OCI-LY7 (cell line): ENCODE measurements at regions not wholly inside any gene's neighbourhood (a gene's known extent, or its start where the extent isn't known, plus 50 kb on each side); places are given as distances from the start of the nearest gene placed in this dataset.

ENCODE experiments used
- BruUV-seq: library from RNA; stranded (reverse); fragments of 400-500 nt; replicated peaks from 2 replicates; lab custom pipeline; 2021; lab: Mats Ljungman, UMichigan
- CTCF ChIA-PET: fragments of 300-600 bp; sonication (Branson Sonifier 250); formaldehyde crosslinking; loops from one replicate; lab custom pipeline; 2022; ENCODE audit warnings: antibody characterized with exemption; ENCODE audit not compliant: unreplicated experiment; lab: Charles Lee
- POLR2A ChIA-PET: fragments of 300-600 bp; sonication (Branson Sonifier 250); formaldehyde crosslinking; loops from one replicate; lab custom pipeline; 2022; ENCODE audit warnings: antibody characterized with exemption; lab: Charles Lee
- DNase-seq: peaks from one replicate; pipeline ENCODE4 v3.0.0-alpha.2; 2015; ENCODE audit warnings: low spot score
- H2AFZ ChIP-seq: fragments of 200-600 bp; sonication (generic), shearing (Covaris generic); 2 replicates; pipeline ENCODE4 v1.6.1; 2014; ENCODE audit warnings: mild to moderate bottlenecking, antibody characterized with exemption, low read length, moderate library complexity
- H3K27ac ChIP-seq: fragments of 200-600 bp; sonication (generic); 2 replicates; pipeline ENCODE4 v1.5.1; 2014; ENCODE audit warnings: mixed run types, low read depth, mild to moderate bottlenecking, moderate library complexity, low read length, inconsistent platforms; ENCODE audit not compliant: poor library complexity, severe bottlenecking
- H3K36me3 ChIP-seq: fragments of 200-600 bp; sonication (generic); 2 replicates; pipeline ENCODE4 v1.6.1; 2014; ENCODE audit warnings: mild to moderate bottlenecking, antibody characterized with exemption, low read length, moderate library complexity, mixed read lengths; ENCODE audit not compliant: insufficient read depth
- H3K4me1 ChIP-seq: fragments of 200-600 bp; sonication (generic); 2 replicates; pipeline ENCODE4 v1.5.1; 2014; ENCODE audit warnings: mild to moderate bottlenecking, low read length; ENCODE audit not compliant: insufficient read depth, poor library complexity, severe bottlenecking
- H3K4me2 ChIP-seq: fragments of 200-600 bp; sonication (generic); 2 replicates; pipeline ENCODE4 v1.6.1; 2014; ENCODE audit warnings: mild to moderate bottlenecking, low read length
- H3K4me3 ChIP-seq: fragments of 200-600 bp; sonication (generic); 2 replicates; pipeline ENCODE4 v1.5.1; 2014; ENCODE audit warnings: mild to moderate bottlenecking, low read depth, low read length; ENCODE audit not compliant: poor library complexity, severe bottlenecking
- H3K79me2 ChIP-seq: fragments of 200-600 bp; sonication (generic); 2 replicates; pipeline ENCODE4 v1.6.1; 2016; ENCODE audit warnings: low read depth, mild to moderate bottlenecking, low read length, moderate library complexity, mixed read lengths; ENCODE audit not compliant: insufficient read depth
- H3K9me2 ChIP-seq: fragments of 200-600 bp; sonication (generic); 2 replicates; pipeline ENCODE4 v1.6.1; 2016; ENCODE audit warnings: mild to moderate bottlenecking, low read length, mixed read lengths; ENCODE audit not compliant: insufficient read depth
- H3K9me3 ChIP-seq: fragments of 200-600 bp; sonication (generic); 2 replicates; pipeline ENCODE4 v1.6.1; 2014; ENCODE audit warnings: mild to moderate bottlenecking, mixed run types, low read length, mixed read lengths
- H4K20me1 ChIP-seq: fragments of 200-600 bp; sonication (generic); 2 replicates; pipeline ENCODE4 v1.6.1; 2014; ENCODE audit warnings: mild to moderate bottlenecking, antibody characterized with exemption, low read length, moderate library complexity, mixed read lengths; ENCODE audit not compliant: insufficient read depth
- CTCF ChIP-seq: fragments of 200-600 bp; sonication (generic); conservative IDR thresholded peaks from 2 replicates; pipeline ENCODE4 v1.5.1; 2014; ENCODE audit warnings: mild to moderate bottlenecking, antibody characterized with exemption, low read length, moderate library complexity, mixed read lengths
- EZH2phosphoT487 ChIP-seq: fragments of 200-600 bp; sonication (generic); IDR thresholded peaks from 2 replicates; pipeline ENCODE4 v1.6.1; 2018; ENCODE audit warnings: low read depth, borderline replicate concordance, mild to moderate bottlenecking, mixed run types, antibody characterized with exemption, low read length, moderate library complexity, mixed read lengths
- intact Hi-C: fragments of 100-400 bp; cut with micrococcal nuclease; formaldehyde crosslinking; loops from one replicate; pipeline ENCODE4 v1.10.0; 2022; ENCODE audit not compliant: unreplicated experiment

- Histone ChIP-seq H3K4me2 (no peak overlapping the region), H3K9me2 (no peaks in the 10 kb centered on the region), H2AFZ (no peak overlapping the region), H4K20me1 (no peaks in the 10 kb centered on the region), H3K4me3 (no peak overlapping the region), H3K36me3 (no peaks in the 10 kb centered on the region), H3K79me2 (no peaks in the 10 kb centered on the region), H3K4me1 (no peaks in the 10 kb centered on the region), H3K9me3 (no peaks in the 10 kb centered on the region), H3K27ac (no peak overlapping the region)
- DNase-seq = no peak
- CTCF ChIA-PET = no interaction called here
- POLR2A ChIA-PET = no interaction called here
- intact Hi-C loops = no loop called here
- BruUV-seq = no TSS peak
- TF ChIP-seq CTCF = no peak
- TF ChIP-seq EZH2phosphoT487 = no peak
Measured at GRCh38 chr19:27751044-27751391, 1461.9 kb downstream of the UQCRFS1 start.

- no TSS peak for BruUV-seq
- TF ChIP-seq EZH2phosphoT487 (no peak), CTCF (no peak)
- ChIA-PET CTCF (no interaction called here), POLR2A (no interaction called here)
- Histone ChIP-seq H3K36me3 (no peaks in the 10 kb centered on the region), H3K27ac (no peak overlapping the region), H3K79me2 (no peaks in the 10 kb centered on the region), H4K20me1 (no peaks in the 10 kb centered on the region), H3K4me3 (no peak overlapping the region), H3K4me2 (no peak overlapping the region), H3K9me3 (no peaks in the 10 kb centered on the region), H3K4me1 (no peaks in the 10 kb centered on the region), H2AFZ (no peak overlapping the region), H3K9me2 (no peaks in the 10 kb centered on the region)
- intact Hi-C loops = no loop called here
- DNase-seq = no peak
Measured at GRCh38 chr19:27750391-27751043, 1462.4 kb downstream of the UQCRFS1 start.

DNA sequence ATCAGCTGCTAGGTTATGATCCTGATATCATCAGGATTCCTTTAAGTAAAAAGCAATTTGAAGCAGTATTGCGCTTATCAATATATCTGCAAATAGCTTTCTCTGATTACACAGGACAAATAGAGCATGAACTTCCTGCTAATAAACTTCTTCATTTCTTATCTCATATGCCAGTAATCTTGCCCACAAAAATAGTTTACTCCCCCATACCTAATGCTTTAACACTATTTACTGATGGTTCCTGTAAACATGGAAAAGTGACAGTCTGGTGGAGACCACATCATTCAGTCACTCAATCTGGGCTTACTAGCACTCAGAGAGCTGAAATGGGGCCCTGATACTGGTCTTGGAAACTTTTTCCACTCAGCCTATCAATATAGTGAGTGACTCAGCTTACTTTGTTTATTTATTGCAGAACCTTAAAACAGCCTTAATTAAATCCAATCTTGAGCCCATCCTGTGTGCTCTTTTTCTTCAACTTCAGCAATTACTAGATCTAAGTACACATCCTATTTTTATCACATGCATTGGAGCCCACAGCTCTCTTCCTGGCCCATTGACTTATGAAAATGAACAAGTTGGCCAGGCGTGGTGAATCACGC, 1464.3 kb downstream of the UQCRFS1 start:
- no peak overlapping the region for H3K4me2 ChIP-seq
- H3K9me3 ChIP-seq = no peaks in the 10 kb centered on the region
- H3K36me3 ChIP-seq = no peaks in the 10 kb centered on the region
- no peak overlapping the region for H3K4me3 ChIP-seq
- H3K79me2 ChIP-seq = no peaks in the 10 kb centered on the region
- H3K4me1 ChIP-seq = no peaks in the 10 kb centered on the region
- no peak overlapping the region for H2AFZ ChIP-seq
- no TSS peak for BruUV-seq
- intact Hi-C loops = no loop called here
- DNase-seq = no peak
- ChIA-PET POLR2A (no interaction called here), CTCF (no interaction called here)
- no peaks in the 10 kb centered on the region for H3K9me2 ChIP-seq
- no peak overlapping the region for H3K27ac ChIP-seq
- TF ChIP-seq EZH2phosphoT487 (no peak), CTCF (no peak)
- H4K20me1 ChIP-seq = no peaks in the 10 kb centered on the region
